ENCODE measurements at regions not wholly inside any gene's neighbourhood (a gene's known extent, or its start where the extent isn't known, plus 50 kb on each side); places are given as distances from the start of the nearest gene placed in this dataset.

GRCh38 chr7:1372063-1372462 lies 87.2 kb downstream of the MICALL2 start:
- H3K4me3 ChIP-seq (replicated peaks in 1 of 3; ENCODE audit: low read depth in 2 of 3, low read length in 3 of 3): no peak overlapping the region
- intact Hi-C loops (cut with micrococcal nuclease): no loop called here
- peaks cover 6 to 34% of the 10 kb centered on the region in 2 donors for H3K27me3 ChIP-seq (ENCODE audit: control insufficient read depth in 2 of 2, insufficient read depth in 2 of 2, low read length in 2 of 2)
- Mint-ChIP-seq H3K27ac (no peak overlapping the region), H3K4me1 (peaks cover 1% of the 10 kb centered on the region), H3K4me3 (no peak overlapping the region), H3K9me3 (peaks cover 0 to 5% (median 3%) of the 10 kb centered on the region in 7 donors), H3K27me3 (ENCODE audit: low read depth in 3 of 3) (peaks cover 40 to 62% (median 54%) of the 10 kb centered on the region in 3 donors), H3K36me3 (no peaks in the 10 kb centered on the region)
- DNase-seq: no peak
- no peaks in the 10 kb centered on the region for H3K9me3 ChIP-seq (replicated peaks in 1 of 2; ENCODE audit: control insufficient read depth in 1 of 2, insufficient read depth in 1 of 2, low read length in 2 of 2)
- H3K4me2 ChIP-seq (replicated peaks; ENCODE audit: extremely low read depth, low read length, poor library complexity, severe bottlenecking): no peak overlapping the region
- no peaks in the 10 kb centered on the region for H3K79me2 ChIP-seq (ENCODE audit: insufficient read depth, low read length)
- no peak overlapping the region for H3K27ac ChIP-seq (ENCODE audit: low read depth in 1 of 2, low read length in 2 of 2)
- no peaks in the 10 kb centered on the region for H3K36me3 ChIP-seq (replicated peaks in 1 of 2; ENCODE audit: control insufficient read depth in 1 of 2, insufficient read depth in 2 of 2, low read length in 2 of 2)
- H3K9ac ChIP-seq (ENCODE audit: insufficient read depth, low read length, poor library complexity, severe bottlenecking): no peak overlapping the region
- H2AFZ ChIP-seq (ENCODE audit: insufficient read depth, low read depth, low read length, poor library complexity, severe bottlenecking): no peak overlapping the region
- no peaks in the 10 kb centered on the region for H4K20me1 ChIP-seq (ENCODE audit: insufficient read depth, low read length)
- no peak for TF ChIP-seq CTCF (IDR thresholded peaks at IDR 0.05)
- H3K4me1 ChIP-seq (ENCODE audit: control insufficient read depth in 1 of 2, insufficient read depth in 2 of 2, low read length in 2 of 2): no peaks in the 10 kb centered on the region
- WGBS (ENCODE audit: insufficient coverage): no CpG with 5 or more reads among the region's 6 CpGs

- Mint-ChIP-seq H3K4me3 (no peak overlapping the region), H3K36me3 (no peaks in the 10 kb centered on the region), H3K4me1 (peaks cover 1% of the 10 kb centered on the region), H3K9me3 (peaks cover 0 to 5% (median 3%) of the 10 kb centered on the region in 7 donors), H3K27ac (no peak overlapping the region), H3K27me3 (ENCODE audit: low read depth in 3 of 3) (peaks cover 34 to 58% (median 47%) of the 10 kb centered on the region in 3 donors)
- H3K79me2 ChIP-seq (ENCODE audit: insufficient read depth, low read length): no peaks in the 10 kb centered on the region
- peaks cover 6 to 29% of the 10 kb centered on the region in 2 donors for H3K27me3 ChIP-seq (ENCODE audit: control insufficient read depth in 2 of 2, insufficient read depth in 2 of 2, low read length in 2 of 2)
- H3K4me1 ChIP-seq (ENCODE audit: control insufficient read depth in 1 of 2, insufficient read depth in 2 of 2, low read length in 2 of 2): no peaks in the 10 kb centered on the region
- no peak for TF ChIP-seq CTCF (IDR thresholded peaks at IDR 0.05)
- no peaks in the 10 kb centered on the region for H3K9me3 ChIP-seq (replicated peaks in 1 of 2; ENCODE audit: control insufficient read depth in 1 of 2, insufficient read depth in 1 of 2, low read length in 2 of 2)
- H3K36me3 ChIP-seq (replicated peaks in 1 of 2; ENCODE audit: control insufficient read depth in 1 of 2, insufficient read depth in 2 of 2, low read length in 2 of 2): no peaks in the 10 kb centered on the region
- no peak overlapping the region for H3K4me2 ChIP-seq (replicated peaks; ENCODE audit: extremely low read depth, low read length, poor library complexity, severe bottlenecking)
- H3K4me3 ChIP-seq (replicated peaks in 1 of 3; ENCODE audit: low read depth in 2 of 3, low read length in 3 of 3): no peak overlapping the region
- intact Hi-C loops (cut with micrococcal nuclease): no loop called here
- WGBS (ENCODE audit: insufficient coverage): 80% methylated on average over 22 of the region's 23 CpGs
- DNase-seq: no peak
- H3K9ac ChIP-seq (ENCODE audit: insufficient read depth, low read length, poor library complexity, severe bottlenecking): no peak overlapping the region
- no peak overlapping the region for H2AFZ ChIP-seq (ENCODE audit: insufficient read depth, low read depth, low read length, poor library complexity, severe bottlenecking)
- H3K27ac ChIP-seq (ENCODE audit: low read depth in 1 of 2, low read length in 2 of 2): no peak overlapping the region
- H4K20me1 ChIP-seq (ENCODE audit: insufficient read depth, low read length): no peaks in the 10 kb centered on the region
These were observed 86.4 kb downstream of the MICALL2 start for GRCh38 chr7:1372671-1373379.

Measured in CD14-positive monocyte (primary cell).